ENCODE measurements at regions not wholly inside any gene's neighbourhood (a gene's known extent, or its start where the extent isn't known, plus 50 kb on each side); places are given as distances from the start of the nearest gene placed in this dataset.

DNA sequence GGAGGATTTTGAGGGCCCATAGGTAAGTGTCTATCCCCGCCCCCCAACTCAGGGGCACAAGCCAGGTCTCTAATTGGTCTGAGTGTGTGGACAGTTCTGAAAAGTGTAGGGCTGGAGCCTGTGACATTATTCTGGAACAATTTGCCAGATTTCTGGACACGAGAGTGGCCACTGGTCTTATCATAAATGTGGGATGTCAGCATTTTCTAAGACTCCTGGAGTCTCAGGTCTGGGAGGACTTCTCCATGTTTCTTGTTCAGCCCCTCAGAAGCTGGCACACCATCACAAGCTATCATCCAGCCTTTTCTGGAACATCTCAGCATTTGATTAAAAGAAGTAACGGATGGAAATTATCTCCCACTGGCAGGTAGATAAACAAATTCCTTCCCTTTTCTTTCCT, 141.4 kb downstream of the SEC61B start:
- TF ChIP-seq, protein P1, sequence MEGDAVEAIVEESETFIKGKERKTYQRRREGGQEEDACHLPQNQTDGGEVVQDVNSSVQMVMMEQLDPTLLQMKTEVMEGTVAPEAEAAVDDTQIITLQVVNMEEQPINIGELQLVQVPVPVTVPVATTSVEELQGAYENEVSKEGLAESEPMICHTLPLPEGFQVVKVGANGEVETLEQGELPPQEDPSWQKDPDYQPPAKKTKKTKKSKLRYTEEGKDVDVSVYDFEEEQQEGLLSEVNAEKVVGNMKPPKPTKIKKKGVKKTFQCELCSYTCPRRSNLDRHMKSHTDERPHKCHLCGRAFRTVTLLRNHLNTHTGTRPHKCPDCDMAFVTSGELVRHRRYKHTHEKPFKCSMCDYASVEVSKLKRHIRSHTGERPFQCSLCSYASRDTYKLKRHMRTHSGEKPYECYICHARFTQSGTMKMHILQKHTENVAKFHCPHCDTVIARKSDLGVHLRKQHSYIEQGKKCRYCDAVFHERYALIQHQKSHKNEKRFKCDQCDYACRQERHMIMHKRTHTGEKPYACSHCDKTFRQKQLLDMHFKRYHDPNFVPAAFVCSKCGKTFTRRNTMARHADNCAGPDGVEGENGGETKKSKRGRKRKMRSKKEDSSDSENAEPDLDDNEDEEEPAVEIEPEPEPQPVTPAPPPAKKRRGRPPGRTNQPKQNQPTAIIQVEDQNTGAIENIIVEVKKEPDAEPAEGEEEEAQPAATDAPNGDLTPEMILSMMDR (conservative IDR thresholded peaks at IDR 0.05) = no peak
- peaks cover 30% of the 10 kb centered on the region for H3K27me3 Mint-ChIP-seq (ENCODE audit: low read depth)
- H3K9me3 Mint-ChIP-seq = no peaks in the 10 kb centered on the region
- no peak overlapping the region for H3K4me3 Mint-ChIP-seq
- peaks cover 32% of the 10 kb centered on the region for H3K4me1 Mint-ChIP-seq
- H3K36me3 Mint-ChIP-seq (ENCODE audit: low read depth) = no peaks in the 10 kb centered on the region
- DNase-seq (ENCODE audit: low read depth, low spot score) = no peak
- no peak overlapping the region for H3K27ac Mint-ChIP-seq (ENCODE audit: unreplicated experiment)

DNA sequence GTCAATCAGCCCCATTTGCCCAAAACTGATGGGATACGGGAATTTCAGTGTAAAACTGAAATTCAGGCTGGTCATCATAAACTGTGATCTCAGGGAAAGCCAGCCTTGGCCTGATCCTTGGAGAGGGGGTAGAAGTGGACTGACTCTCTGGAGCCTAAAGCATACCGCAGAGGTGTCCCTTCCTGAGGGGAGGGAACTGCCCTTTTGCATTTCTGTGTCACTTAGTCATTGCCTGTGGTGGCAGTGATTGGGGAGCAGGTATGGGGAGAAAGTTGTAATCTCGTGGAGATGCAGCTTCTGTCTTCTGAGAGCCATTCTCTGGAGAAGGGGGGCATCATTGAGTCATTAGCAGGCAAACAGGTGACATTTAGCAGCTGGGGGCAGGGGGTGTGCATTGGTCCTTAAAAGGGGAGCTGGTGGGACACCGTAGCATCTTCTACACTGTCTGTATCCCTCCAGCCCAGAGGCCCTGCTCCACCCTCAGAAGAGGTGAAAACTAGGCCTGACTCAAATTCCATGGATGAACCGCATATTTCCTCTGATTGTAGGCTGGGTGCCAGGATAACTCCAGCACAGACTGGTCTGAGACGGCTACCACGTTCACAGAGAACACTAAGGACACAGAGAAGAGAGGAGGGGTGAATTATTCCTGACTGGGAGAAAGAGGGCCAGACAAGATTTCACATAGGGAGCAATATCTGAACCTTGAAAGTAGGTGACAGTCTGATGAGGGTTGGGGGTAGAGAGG, 143.3 kb downstream of the SEC61B start:
- Mint-ChIP-seq H3K4me3 (peak overlapping the region; percentile 21), H3K27me3 (ENCODE audit: low read depth) (peaks cover 18% of the 10 kb centered on the region), H3K4me1 (peaks cover 49% of the 10 kb centered on the region), H3K27ac (ENCODE audit: unreplicated experiment) (peak overlapping the region; percentile 40), H3K9me3 (no peaks in the 10 kb centered on the region), H3K36me3 (ENCODE audit: low read depth) (no peaks in the 10 kb centered on the region)
- no peak for DNase-seq (ENCODE audit: low read depth, low spot score)
- TF ChIP-seq, protein P1 (conservative IDR thresholded peaks at IDR 0.05) = no peak

DNA sequence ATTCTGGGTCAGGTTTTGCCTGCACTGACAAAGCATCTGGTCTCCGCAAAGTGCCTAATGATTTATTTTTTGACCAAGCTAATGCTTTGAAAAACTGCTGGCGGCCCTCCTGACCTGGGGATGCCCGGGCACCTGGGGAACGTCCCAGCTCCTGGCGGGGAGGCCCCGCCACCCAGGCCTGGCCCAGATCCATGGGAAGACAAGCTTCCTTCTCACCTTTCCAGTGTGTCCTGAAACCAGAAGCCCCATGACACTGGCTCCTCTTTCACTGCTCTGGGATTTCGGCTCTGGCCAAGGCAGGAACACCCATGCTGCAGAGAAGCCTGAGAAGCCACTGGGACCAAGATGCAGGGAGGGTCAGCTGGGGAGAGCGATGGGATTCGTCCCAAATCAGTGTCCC, 144.1 kb downstream of the SEC61B start:
- DNase-seq (ENCODE audit: low read depth, low spot score) = no peak
- Mint-ChIP-seq H3K27ac (ENCODE audit: unreplicated experiment) (no peak overlapping the region), H3K36me3 (ENCODE audit: low read depth) (no peaks in the 10 kb centered on the region), H3K9me3 (no peaks in the 10 kb centered on the region), H3K4me1 (peaks cover 49% of the 10 kb centered on the region), H3K27me3 (ENCODE audit: low read depth) (peaks cover 12% of the 10 kb centered on the region), H3K4me3 (no peak overlapping the region)
- TF ChIP-seq, protein P1 (conservative IDR thresholded peaks at IDR 0.05) = no peak

DNA sequence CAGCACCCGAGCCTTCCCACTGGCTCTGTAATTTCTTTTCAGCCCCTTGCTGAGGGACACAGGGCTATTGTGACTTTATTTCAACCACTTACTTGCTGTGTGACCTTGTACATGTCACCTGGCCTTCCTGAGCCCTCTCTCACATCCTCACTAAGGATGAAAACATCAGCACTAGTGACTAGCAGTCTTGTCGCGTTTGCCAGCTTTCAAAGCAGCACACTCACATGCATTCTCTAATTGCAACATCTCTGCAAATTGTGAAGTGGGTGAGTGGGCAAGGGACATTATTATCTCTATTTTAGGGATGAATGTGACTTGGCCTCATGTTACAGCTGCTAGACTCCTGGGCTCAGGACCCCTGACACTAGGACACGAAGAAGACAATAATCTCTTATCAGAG, 144.5 kb downstream of the SEC61B start:
- peaks cover 10% of the 10 kb centered on the region for H3K27me3 Mint-ChIP-seq (ENCODE audit: low read depth)
- DNase-seq (ENCODE audit: low read depth, low spot score) = no peak
- TF ChIP-seq, protein P1 (conservative IDR thresholded peaks at IDR 0.05) = no peak
- peaks cover 49% of the 10 kb centered on the region for H3K4me1 Mint-ChIP-seq
- H3K36me3 Mint-ChIP-seq (ENCODE audit: low read depth) = no peaks in the 10 kb centered on the region
- H3K4me3 Mint-ChIP-seq = no peak overlapping the region
- no peaks in the 10 kb centered on the region for H3K9me3 Mint-ChIP-seq
- no peak overlapping the region for H3K27ac Mint-ChIP-seq (ENCODE audit: unreplicated experiment)

DNA sequence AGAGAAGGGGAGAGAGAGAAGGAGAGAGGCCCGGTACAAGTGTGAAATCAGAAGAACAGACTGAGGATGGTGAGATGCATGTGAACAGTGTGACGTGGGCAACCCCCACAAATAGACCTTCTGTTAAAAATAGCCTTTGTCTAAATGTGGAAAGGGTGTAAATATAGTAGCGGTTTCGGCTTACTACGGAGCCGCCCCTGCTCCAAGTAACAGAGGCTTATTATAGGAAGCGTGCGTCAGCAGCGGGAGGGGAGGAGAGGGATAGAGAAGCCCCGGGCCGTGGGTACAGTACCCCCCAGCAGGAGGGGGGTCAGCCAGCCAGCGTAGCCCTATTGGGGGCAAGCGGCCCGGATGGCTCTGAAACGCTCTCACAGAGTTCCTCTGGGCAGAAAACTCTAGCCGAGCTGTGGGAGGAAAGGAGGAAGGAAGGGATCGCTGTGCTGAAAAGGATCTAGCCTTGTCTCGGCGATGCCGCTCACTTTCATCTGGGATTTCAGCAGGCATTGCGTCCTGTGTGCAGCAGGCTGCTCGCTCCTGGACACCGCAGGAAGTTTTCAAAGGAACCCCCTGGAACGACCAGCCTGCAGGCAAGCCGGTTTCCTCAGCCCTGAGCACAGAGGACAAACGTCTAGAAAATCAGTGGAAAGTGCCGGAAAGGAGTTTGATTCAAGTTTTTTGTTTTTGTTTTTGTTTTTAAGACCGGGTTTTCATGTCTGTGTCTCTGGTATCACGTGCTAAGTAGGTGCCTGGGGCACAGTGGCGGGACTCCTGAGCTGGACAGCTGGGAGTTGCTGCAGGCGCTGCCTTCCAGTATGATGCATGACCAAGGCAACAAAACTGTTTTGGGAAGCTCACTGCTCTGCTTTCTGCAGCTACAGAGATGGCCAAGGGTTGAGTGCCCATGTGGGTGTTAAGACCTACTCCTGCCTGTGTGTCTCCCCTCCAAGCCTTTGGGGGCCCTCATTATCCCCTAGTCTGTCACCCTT, 146.6 kb downstream of the SEC61B start:
- H3K4me1 Mint-ChIP-seq = peaks cover 48% of the 10 kb centered on the region
- no peaks in the 10 kb centered on the region for H3K36me3 Mint-ChIP-seq (ENCODE audit: low read depth)
- peak; percentile 25 for DNase-seq (ENCODE audit: low read depth, low spot score)
- no peaks in the 10 kb centered on the region for H3K27me3 Mint-ChIP-seq (ENCODE audit: low read depth)
- peak overlapping the region; percentile 61 for H3K4me3 Mint-ChIP-seq
- TF ChIP-seq, protein P1 (conservative IDR thresholded peaks at IDR 0.05) = no peak
- no peaks in the 10 kb centered on the region for H3K9me3 Mint-ChIP-seq
- peak overlapping the region; percentile 93 for H3K27ac Mint-ChIP-seq (ENCODE audit: unreplicated experiment)

Data from neural crest cell (in vitro differentiated cells).